ENCODE measurements at regions not wholly inside any gene's neighbourhood (a gene's known extent, or its start where the extent isn't known, plus 50 kb on each side); places are given as distances from the start of the nearest gene placed in this dataset.

DNA sequence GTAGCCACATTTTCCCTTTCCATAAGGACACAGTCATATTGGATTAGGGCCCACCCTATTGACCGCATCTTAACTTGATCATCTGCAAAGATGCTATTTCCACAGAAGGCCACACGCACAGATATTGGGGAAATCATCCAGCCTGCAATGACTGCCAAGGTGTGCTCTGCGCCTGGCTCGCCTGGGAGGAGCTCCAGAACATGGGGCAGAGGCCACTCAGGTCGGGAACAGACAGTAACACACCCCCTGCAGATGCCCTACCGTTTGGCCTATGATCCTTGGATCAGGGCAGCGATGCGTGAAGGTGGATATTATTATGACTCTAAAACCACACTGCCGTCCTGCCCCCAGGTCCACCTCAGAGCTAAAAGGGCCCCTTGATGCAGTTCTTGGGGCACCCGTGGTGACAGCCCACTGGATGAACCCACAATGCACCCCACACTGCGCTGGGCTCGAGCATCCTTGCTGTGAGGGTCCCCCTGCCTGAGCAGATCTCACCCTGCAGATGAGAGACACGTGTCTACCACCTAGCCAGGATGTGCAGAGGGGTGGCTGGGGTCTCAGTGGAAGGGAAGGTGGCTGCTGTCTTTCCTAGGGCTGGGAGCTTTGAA, 72.9 kb upstream of the ZNF516 start:
- DNase-seq = no peak

DNA sequence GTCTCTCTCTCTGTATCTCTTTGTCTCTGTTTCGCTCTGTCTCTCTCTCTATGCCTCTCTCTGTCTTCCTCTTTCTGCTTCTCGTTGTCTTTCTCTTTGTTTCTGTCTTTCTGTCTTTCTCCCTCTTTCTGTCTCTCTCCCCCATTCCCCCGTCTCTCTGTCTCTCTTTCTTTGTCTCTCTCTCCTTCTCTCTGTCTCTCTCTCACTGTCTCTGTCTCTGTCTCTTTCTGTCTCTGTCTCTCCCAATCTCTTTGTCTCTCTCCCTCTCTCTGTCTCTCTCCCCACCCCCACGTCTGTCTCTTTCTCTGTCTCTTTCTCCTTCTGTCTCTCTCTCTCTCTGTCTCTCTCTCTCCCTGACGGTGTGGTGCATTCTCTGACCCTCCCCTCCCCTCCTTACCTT, 71.9 kb upstream of the ZNF516 start:
- no peak for DNase-seq

DNA sequence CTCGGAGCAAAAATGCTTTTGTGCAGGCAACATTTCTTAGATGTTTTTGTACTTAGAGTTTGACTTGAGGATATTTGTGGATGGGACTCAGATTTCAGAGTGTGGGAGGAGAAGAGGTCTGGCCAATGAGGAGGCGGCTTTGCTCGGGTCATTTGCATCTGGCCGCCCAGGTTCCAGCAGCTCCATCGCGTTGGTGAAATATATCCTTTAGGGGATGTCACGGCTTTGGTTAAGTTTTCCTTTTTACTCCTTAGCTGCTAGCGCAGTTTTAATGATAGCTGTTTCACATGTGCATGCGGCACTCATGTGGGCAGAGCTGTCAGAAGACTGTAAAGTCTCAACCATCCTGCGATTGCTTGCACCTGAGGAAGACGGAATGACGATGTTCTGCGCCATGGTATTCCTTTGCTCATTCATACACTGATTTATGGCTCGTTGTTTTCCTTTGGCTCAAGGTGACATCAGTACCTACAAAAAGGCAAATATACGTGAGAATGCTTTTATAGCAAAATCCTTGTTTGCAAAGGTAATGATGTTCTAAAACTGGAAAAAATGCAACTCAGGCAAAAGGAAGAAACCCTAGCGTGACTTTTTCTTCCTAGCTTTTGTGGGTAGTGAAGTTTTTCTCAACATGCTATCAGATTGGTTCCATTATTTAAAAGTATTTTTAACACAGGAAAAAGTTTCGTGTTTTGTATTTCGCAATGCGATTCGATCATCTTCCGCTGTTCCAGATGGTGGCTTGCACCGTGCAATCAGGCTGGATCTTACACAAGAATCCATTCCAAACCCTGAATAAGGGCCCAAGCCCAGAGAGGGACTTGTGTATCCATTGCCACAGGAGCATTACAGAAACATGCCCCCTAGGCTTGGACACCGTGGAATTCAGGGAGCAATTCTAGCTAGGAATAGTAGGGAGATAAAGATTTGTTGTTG, 70.5 kb upstream of the ZNF516 start:
- no peak for DNase-seq

DNA sequence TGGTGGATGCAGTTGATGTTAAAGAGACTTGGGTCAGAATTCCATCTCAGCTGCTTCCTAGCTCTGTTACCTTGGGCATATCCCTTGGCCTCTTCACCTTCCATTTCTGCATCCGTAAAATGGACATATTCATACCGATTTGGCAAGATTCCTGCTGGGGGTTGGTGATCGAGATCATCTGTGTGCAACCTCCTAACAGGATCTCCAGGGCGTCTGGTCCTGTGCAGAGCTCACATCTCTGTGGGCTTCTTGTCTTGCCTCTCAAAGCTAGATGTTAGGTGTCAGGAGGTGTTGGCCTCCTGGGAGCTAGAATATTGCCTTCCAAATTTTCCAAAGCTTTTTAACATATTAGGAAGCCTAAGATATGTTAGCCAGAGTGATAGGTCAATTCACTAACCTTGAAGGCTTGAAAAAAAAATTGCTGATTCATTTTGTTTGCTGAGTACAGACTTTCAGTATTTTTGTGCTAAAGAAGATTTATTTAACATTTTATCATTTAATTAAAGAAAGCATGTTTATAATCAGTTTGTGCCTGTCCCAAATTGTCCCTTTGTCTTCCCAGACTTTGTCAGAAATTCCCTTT, 69.7 kb upstream of the ZNF516 start:
- no peak for DNase-seq

DNA sequence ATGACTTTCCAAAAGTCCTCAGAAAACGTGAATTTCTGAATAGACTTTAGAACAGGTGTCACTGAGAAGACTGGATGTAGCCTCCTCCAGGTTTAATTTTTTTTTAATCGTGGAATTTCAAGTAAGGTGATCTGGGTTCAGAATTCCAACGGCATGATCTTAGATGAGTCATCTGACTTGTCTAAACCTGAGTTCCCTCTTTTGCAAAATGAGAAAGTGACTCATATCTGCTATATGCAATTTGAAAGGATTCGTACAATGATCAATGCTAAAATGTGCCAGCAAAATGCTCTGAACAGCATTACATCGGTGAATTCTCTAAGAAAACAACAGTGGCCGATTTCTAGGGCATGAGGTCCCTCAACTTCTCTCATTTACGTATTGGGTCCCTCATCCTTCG, 69.1 kb upstream of the ZNF516 start:
- DNase-seq = no peak

DNA sequence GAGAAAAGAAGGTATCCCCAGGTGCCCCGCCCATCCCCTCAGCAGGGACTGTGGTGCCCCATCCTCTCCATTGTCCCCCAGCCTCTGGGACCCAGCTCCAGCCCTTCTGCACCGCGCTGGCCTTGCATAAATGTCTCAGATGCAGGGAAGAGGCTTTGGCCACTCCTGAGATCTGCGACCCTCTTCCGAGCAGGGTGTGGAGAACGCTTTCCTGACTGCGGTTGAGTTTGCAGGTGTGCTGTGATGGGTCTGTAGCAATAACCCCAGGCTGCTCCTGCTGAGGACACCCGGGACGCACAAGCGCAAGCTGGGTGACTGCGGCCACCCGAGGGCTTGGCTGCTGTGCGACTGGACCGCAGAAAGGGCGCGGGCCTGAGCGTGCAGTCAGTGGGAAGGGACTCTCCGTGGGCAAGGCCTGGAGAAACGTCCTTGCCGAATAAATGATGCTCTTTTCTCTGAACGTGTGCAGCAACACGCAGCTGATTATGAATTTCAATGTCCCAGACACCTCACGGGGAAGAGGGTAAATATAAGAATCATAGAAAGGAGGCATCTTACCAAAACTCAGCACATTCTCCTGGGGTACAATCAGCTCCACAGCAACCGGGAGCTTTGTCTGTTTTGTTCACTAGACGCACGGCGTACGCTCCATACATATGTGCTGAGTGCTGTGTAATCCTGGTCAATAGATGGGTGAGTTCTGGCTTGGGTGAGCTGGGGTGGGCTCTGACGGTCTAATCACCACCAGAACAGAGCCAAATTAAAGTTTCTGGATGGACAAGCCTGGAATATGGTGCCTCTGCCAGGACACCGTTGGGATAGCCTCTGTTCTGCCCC, 67.5 kb upstream of the ZNF516 start:
- no peak for DNase-seq

DNA sequence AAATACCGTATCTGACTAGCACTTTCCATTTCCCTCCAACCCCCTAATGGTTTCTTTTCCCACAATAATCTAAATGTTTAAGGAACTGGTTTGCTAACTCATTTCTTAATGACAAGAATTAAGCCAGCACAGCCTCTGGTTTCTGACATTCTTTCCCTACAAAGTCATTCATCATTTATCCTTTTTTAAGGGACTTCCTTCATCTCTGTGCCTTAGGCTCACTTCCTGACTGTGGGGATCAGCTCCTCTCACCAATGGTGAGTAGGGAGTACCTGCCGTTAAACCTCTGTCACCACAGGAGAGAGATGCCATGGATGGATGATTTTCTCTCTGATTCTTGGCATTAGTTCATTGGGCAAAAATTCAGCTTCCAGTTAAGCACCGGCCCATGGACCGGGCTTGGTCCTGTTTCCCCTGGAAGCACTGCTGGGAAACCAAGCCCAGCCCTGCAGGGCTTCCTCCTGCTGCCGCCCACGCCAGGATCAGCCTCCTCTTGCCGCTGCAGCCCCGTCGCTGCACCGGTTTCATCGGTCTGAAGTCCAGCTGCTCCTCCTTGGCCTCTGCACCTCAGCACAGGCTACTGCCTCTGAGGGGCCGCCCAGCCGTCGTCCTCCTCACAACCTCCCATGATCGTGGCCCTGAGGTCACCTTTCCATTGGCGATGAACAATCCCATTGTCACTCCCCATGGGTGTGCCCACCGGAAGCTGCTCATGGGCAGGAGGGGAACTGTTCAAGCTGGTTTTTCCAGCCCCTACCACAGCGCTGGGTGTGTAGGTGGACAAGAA, 64.0 kb upstream of the ZNF516 start:
- no peak for DNase-seq

DNA sequence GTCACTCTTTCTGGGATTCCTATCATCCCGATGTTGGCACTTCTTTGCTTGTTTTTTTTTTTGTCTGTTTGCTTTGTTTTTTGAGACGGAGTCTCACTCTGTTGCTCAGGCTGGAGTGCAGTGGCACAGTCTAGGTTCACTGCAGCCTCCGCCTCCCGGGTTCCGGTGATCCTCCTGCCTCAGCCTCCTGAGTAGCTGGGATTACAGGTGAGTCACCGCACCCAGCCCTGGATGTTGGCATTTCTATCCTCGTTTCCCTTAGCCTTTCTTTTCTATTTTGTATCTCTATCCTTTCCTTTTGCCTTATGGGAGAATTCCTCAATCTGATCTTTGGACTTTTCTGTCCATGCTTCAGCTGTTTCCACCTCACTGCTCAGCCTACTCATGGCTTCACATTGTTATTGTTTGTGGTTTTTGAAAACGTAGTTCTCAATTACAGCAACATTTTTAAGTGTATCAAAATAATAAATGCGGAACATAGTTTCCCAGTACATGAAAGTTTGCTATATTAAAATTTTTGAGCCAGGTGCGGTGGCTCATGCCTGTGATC, 62.1 kb upstream of the ZNF516 start:
- DNase-seq = no peak

DNA sequence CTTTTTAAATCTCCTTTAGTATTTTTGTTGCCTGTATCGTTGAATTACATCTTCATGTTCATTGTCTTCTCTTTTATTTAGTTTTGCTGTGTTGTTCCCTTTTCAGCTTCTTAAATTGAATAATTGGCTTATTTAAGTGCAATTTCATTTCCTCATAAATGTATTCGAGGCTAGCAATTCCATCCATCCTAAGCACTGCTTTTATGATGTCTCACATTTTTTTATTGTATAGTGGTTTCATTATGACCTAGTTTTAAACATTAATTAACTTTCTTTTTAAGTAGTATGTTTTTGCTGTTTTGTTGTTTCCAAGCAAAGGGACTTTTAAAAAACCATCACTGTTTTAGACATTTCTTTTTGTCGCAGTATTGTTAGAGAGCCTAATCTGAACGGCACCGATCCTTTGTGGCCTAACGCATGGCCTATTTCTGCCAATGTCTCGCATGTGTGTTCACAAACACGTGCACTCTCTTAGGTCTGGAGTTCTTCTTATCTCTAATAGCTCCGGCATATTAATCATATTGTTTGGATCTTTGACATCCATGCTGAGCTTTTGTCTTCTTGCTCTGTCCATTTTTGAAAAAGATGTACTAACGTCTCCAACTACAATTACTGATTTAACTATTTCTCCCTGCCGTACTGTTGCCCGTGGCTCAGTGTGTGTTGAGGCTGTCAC, 59.6 kb upstream of the ZNF516 start:
- no peak for DNase-seq

DNA sequence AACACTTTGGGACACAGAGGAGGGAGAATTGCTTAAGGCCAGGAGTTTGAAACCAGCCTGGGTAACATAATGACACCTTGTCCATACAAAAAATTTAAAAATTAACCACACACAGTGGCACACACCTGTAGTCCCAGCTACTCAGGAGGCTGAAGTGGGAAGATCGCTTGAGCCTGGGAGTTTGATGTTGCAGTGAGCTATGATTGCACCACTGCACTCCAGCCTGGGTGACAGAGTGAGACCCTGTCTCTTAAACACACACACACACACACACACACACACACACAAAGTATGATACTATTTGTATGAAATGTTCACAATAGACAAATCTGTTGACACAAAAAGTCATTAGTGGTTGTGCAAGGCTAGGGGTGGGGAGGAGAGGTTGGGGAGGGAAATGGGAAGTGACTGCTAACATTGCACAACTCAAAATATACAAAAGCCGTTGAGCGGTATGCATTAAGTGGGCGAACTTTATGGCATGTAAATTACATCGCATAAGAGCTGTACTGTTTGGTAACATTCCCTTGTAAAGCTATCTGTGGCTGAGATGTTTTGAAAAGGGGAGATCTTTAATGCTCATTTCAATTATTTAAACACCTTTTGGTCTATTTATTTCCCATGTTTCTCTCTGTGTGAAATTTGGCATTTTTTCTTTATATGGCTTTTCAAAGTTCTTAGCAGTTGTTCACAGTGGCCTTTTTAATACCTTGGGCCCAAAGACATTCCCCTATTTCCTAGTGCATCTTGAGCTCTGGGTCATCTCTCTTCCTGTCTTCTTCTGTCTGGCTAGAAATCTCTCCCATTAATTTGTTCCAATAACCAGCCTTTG, 58.9 kb upstream of the ZNF516 start:
- no peak for DNase-seq

DNA sequence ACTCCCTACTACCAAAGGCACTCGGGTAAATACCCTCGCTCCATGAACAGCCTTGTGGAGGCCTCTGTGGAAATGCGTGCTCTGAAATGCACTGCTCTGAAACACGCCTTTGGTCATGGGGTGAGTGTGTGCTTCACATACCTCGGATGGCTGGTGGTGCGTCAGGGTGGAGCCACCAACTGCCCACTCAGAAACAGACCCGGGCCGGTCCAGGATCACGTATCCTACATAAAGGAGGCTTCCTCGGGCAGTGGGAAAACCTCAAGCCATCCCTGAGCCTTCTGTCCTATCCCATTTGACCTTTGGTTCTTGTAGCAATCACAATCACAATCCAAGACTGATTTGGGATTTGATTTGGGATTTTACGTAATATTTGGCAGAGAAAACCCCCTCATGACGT, 53.5 kb upstream of the ZNF516 start:
- DNase-seq = no peak

DNA sequence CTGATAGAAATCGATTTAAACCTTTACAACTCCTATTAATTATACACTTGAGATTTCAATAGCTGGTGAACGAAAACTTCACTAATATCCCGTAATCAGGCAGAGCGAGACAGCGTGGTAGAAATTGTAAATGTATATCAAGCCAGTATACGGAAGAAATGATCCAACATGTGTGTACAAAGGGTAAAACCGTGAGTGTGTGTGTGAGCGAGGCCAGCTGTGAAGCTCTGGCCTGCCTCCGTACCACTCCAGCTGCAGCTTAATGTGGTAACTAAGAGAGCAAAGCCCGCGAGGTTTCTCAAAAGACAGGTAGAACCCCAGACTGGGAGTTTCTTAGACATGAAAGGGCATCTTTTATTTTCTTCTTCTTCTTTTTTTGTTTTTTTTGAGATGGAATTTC, 52.3 kb upstream of the ZNF516 start:
- no peak for DNase-seq

DNA sequence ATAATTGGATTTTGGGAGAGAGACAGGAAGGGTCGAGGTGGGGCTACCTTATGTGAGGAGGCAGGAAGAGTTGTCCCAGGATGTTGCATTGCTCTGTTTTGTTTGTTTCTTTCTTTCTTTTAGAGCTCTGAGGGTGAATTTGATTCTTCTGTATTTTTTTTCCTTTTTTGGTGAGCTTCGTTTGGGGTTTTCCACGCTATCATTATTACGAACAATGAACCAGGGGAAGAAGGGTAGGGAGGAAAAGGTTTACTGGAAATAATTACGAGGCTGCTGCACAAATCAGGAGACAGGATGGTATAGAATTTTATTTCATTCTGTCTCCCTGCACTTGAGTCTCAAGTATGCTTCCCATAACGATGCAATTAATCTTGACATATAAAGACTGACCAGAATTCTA, 51.4 kb upstream of the ZNF516 start:
- DNase-seq = no peak

DNA sequence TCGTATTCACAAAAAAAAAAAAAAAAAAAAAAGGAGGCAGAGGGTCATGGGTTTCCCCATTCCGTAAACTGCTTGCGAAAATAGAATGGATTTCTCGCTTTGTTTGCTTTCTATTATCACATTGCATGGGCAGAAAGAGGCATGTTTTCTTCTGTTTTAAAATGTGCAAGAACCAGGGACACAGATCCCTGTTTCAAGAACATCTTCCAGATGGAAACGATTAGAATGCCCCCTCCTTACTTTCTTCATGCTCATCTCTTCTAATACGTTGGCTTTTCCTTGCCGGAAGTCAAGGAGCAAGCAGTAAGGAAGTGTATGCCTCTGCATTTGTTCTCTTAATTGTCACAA, 51.0 kb upstream of the ZNF516 start:
- DNase-seq = no peak

DNA sequence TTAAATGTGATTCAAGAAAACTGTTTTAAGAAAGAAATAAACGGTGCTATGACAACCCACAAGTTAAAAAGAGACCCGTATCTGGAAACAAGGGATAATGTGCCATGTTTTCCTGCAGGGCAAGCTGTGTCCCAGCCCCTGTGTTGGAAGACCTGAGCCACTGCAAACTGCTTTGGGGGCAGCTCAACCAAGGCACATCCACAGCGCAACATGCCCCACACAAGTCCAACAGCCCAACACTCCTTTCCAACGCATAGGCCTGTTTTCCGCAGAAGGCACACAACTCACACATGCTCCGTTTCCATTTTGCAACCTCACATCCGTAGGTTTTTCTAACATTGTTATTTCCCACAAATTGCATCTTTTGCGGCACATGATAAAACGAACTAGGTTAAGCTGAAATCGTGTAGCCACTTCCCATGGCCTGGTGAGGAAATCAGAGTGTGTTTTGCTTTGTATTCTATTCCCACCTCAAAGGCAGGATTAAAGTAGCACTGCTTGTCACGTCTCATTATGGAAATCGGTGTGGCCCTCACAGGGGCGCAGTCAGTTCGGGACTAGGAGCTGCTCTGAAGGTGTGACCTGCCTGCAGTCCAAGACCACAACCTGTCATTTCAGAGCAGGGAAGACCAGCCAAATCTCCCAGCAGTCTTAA, 50.5 kb upstream of the ZNF516 start:
- no peak for DNase-seq

DNA sequence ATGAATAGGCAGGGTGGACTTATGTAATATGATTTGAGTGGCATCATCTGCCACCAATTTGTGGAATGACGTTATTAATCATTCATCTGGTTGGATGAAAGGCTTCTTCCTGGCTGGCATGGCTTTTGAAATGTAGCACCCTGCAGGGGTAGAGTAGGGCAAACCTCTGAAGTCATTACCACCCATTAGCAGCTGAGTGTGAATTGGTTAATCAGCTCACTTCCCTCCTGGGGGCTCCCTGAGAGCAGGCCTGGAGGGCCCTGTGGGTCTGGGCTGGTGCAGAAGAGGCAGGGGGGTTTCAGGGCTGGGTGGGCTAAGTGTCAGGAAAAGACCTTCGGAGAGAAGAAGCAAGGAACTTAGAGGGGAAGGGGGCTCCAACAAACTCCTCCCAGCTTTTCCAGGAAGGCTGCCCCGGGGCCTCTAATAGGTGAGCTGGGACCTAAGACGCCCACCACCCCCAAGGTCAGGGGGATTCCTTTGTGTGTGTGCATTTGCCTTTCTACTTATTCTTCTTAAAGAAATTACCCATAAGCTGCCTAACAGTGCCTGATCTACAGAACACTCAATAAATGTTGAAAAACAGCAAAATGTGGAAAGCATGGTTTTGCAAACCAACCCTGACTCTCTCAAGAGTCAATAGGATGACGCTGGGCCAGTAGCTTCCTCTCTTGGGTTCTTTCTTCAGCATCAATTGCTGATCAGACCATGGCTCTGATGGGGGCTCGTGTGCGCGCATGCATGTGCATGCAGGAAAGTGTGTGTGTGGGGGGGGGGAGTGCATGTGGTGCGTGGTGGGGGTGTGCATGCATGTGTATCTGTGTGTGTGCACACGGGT, 49.7 kb upstream of the ZNF516 start:
- no peak for DNase-seq

Data from 8988T (cell line).